Breast epithelium (tissue), 4 donors: ENCODE measurements at regions not wholly inside any gene's neighbourhood (a gene's known extent, or its start where the extent isn't known, plus 50 kb on each side); places are given as distances from the start of the nearest gene placed in this dataset.

ENCODE experiments used
- DNase-seq, 2 donors: peaks; one replicate each; pipeline ENCODE4 v3.0.0-alpha.2; 2019; ENCODE audit warnings: low spot score in 2 of 2
- H3K27ac ChIP-seq, 2 donors: fragments of 200-600 bp; sonication (generic) in 1 of 2; one replicate each; pipeline ENCODE4 v1.5.1; 2016 to 2019; ENCODE audit warnings: mild to moderate bottlenecking in 1 of 2
- H3K27me3 ChIP-seq, 2 donors: fragments of 200-600 bp; sonication (generic) in 1 of 2; one replicate each; pipeline versions ENCODE4 v1.5.1 to v1.6.0; 2017 to 2019; ENCODE audit warnings: control low read depth in 1 of 2, mild to moderate bottlenecking in 1 of 2
- H3K36me3 ChIP-seq: fragments of 200-600 bp; one replicate; pipeline ENCODE4 v1.5.1; 2019
- H3K4me1 ChIP-seq, 2 donors: fragments of 200-600 bp; sonication (generic); one replicate each; pipeline ENCODE4 v1.5.1; 2016 to 2019; ENCODE audit warnings: control low read depth in 1 of 2
- H3K4me3 ChIP-seq, 3 donors: fragments of 200-600 bp; sonication (generic); 1 replicate in 2 of 3; 2 replicates in 1 of 3; pipeline ENCODE4 v1.5.1; 2016 to 2019; ENCODE audit warnings: mild to moderate bottlenecking in 3 of 3, moderate library complexity in 2 of 3
- H3K9me3 ChIP-seq, 2 donors: fragments of 200-600 bp; sonication (generic) in 1 of 2; one replicate each; pipeline ENCODE4 v1.5.1; 2016 to 2019; ENCODE audit warnings: control low read depth in 1 of 2
- POLR2A ChIP-seq: fragments of 450-650 bp; IDR thresholded peaks from one replicate; pipeline ENCODE4 v1.6.1; 2016; ENCODE audit warnings: antibody characterized with exemption, mild to moderate bottlenecking, moderate library complexity
- POLR2AphosphoS5 ChIP-seq, 3 donors: sonication (generic); formaldehyde crosslinking; IDR thresholded peaks; one replicate each; pipeline ENCODE4 v1.6.1; 2017; ENCODE audit warnings: antibody characterized with exemption in 3 of 3
- intact Hi-C: fragments of 100-400 bp; cut with DNase I; formaldehyde crosslinking; loops from one replicate; pipeline ENCODE4 v1.15.1; 2023; ENCODE audit warnings: low total_unique reads
- TF ChIP-seq, protein P1 (sequence below), 3 donors: fragments of 450-650 bp; IDR thresholded peaks; one replicate each; pipeline ENCODE4 v1.5.1; 2016 to 2017; ENCODE audit warnings: antibody characterized with exemption in 3 of 3, mild to moderate bottlenecking in 3 of 3, moderate library complexity in 3 of 3

DNA sequence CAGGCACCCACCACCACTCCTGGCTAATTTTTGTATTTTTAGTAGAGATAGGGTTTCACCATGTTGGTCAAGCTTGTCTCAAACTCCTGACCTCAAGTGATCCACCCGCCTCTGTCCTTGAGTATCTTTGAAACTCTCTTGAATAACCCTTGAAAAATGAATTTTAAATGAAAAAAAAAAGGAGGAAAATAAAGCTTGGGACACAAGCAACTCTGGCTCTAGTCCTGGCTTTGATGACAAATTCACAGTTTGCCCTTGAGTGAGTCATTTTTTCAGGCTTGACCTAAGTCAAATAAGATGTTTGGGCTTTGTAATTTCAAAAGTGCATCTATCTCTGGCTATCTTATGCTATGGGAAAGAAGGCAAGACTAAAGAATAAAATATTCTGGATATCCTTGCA is 79.0 kb upstream of the TRIB2 start:
- DNase-seq, result no peak
- Histone ChIP-seq H3K27me3 (no peaks in the 10 kb centered on the region), H3K27ac (no peak overlapping the region), H3K4me3 (no peak overlapping the region), H3K9me3 (no peaks in the 10 kb centered on the region), H3K4me1 (no peaks in the 10 kb centered on the region), H3K36me3 (no peaks in the 10 kb centered on the region)
- TF ChIP-seq, protein P1, sequence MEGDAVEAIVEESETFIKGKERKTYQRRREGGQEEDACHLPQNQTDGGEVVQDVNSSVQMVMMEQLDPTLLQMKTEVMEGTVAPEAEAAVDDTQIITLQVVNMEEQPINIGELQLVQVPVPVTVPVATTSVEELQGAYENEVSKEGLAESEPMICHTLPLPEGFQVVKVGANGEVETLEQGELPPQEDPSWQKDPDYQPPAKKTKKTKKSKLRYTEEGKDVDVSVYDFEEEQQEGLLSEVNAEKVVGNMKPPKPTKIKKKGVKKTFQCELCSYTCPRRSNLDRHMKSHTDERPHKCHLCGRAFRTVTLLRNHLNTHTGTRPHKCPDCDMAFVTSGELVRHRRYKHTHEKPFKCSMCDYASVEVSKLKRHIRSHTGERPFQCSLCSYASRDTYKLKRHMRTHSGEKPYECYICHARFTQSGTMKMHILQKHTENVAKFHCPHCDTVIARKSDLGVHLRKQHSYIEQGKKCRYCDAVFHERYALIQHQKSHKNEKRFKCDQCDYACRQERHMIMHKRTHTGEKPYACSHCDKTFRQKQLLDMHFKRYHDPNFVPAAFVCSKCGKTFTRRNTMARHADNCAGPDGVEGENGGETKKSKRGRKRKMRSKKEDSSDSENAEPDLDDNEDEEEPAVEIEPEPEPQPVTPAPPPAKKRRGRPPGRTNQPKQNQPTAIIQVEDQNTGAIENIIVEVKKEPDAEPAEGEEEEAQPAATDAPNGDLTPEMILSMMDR (IDR thresholded peaks at IDR 0.05), result no peak
- TF ChIP-seq POLR2AphosphoS5 (IDR thresholded peaks at IDR 0.05), result no peak
- no peak for TF ChIP-seq POLR2A
- intact Hi-C loops, result no loop called here

- no peaks in the 10 kb centered on the region for H3K4me1 ChIP-seq
- no peak for DNase-seq
- H3K36me3 ChIP-seq, result no peaks in the 10 kb centered on the region
- H3K9me3 ChIP-seq, result no peaks in the 10 kb centered on the region
- H3K4me3 ChIP-seq, result no peak overlapping the region
- no peaks in the 10 kb centered on the region for H3K27me3 ChIP-seq
- TF ChIP-seq POLR2AphosphoS5 (IDR thresholded peaks at IDR 0.05) (no peak), POLR2A (no peak)
- TF ChIP-seq, protein P1 (IDR thresholded peaks at IDR 0.05), result no peak
- no peak overlapping the region for H3K27ac ChIP-seq
- intact Hi-C loops, result no loop called here
These were observed 75.3 kb upstream of the TRIB2 start for GRCh38 chr2:12641441-12641840.

- TF ChIP-seq, protein P1 (IDR thresholded peaks at IDR 0.05), result no peak
- TF ChIP-seq POLR2AphosphoS5 (IDR thresholded peaks at IDR 0.05) (no peak), POLR2A (no peak)
- Histone ChIP-seq H3K4me3 (no peak overlapping the region), H3K36me3 (no peaks in the 10 kb centered on the region), H3K4me1 (no peaks in the 10 kb centered on the region), H3K9me3 (no peaks in the 10 kb centered on the region), H3K27ac (no peak overlapping the region), H3K27me3 (no peaks in the 10 kb centered on the region)
- intact Hi-C loops, result no loop called here
- no peak for DNase-seq
These were observed 74.4 kb upstream of the TRIB2 start for GRCh38 chr2:12642332-12642731.

DNA sequence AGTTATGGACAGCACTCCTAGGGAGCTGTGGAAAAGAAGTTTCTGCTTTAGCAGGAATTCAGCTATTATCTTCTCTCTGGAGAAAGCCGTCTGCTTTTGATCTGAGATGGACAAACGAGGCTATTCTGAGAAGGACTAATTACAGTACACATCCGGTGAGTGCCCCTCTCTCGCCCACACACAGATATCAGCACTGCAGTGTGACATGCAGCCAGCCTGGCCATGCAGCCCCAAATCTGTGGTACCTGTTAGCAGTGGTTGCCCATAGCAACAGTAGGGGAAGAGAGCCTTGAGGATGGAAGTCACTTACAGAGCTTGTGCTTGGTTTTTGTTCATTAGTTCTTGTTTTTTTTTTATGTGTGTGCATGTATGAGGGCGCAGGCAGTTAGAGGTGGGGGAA is 73.9 kb upstream of the TRIB2 start:
- Histone ChIP-seq H3K4me3 (no peak overlapping the region), H3K36me3 (no peaks in the 10 kb centered on the region), H3K27ac (no peak overlapping the region), H3K27me3 (no peaks in the 10 kb centered on the region), H3K4me1 (no peaks in the 10 kb centered on the region), H3K9me3 (no peaks in the 10 kb centered on the region)
- no peak for DNase-seq
- TF ChIP-seq, protein P1 (IDR thresholded peaks at IDR 0.05), result no peak
- TF ChIP-seq POLR2AphosphoS5 (IDR thresholded peaks at IDR 0.05), result no peak
- intact Hi-C loops, result no loop called here

DNA sequence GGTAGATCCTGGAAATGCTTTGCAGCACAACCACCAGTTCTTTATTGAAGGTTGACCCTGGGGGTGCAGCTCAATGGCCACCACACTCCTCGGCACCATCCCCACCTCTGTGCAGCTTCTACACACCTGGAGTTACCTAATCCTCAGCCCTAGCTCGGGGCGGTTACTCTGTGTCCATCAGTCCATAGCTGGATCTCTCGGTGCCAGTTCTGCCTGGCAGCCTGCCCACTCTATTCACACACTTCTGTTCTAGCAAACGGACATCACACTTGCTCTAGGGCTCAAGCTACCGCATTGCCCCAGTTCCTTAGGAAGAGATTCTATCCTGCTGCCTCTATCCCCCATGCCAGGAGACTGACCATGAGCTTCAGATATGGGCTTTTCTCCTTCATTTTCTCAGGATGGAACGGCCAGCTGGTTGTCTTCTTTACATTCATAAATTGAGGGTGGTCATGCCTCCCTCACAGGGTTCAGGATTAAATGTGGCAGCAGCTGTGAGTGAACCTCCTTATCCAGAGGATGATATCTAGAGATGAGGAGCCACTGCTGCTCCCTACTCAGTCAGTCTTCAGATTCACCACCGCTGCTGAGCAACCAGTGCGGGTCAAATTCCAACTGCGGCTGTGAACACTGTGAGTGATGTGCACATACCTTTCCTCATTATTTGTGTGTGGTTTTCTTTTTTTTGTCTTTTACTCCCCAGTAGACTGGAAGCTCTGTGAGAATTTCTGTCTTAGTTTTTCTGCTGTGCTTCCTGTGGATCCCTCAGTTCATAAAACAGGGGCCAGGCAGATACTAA is 66.9 kb upstream of the TRIB2 start:
- Histone ChIP-seq H3K27ac (no peak overlapping the region), H3K4me3 (no peak overlapping the region), H3K9me3 (no peaks in the 10 kb centered on the region), H3K27me3 (no peaks in the 10 kb centered on the region), H3K36me3 (no peaks in the 10 kb centered on the region), H3K4me1 (no peaks in the 10 kb centered on the region)
- intact Hi-C loops, result no loop called here
- DNase-seq, result no peak
- no peak for TF ChIP-seq POLR2A
- no peak for TF ChIP-seq POLR2AphosphoS5 (IDR thresholded peaks at IDR 0.05)
- TF ChIP-seq, protein P1 (IDR thresholded peaks at IDR 0.05), result no peak
